ENCODE measurements at regions not wholly inside any gene's neighbourhood (a gene's known extent, or its start where the extent isn't known, plus 50 kb on each side); places are given as distances from the start of the nearest gene placed in this dataset.

GRCh38 chr2:217529271-217529670 lies 473.5 kb downstream of the TNS1 start:
- Histone ChIP-seq H3K9ac (ENCODE audit: insufficient read depth, low read depth, low read length) (no peak overlapping the region), H3K27ac (ENCODE audit: extremely low read length, insufficient read depth, low read length) (no peak overlapping the region), H4K20me1 (ENCODE audit: insufficient read depth, low read length) (no peaks in the 10 kb centered on the region), H3K27me3 (ENCODE audit: control insufficient read depth in 1 of 2, insufficient read depth in 2 of 2, low read length in 2 of 2) (peaks cover 0 to 5% of the 10 kb centered on the region in 2 experiments; a peak in 1 of 5 replicates), H3K36me3 (replicated peaks in 1 of 2; ENCODE audit: control insufficient read depth in 1 of 2, insufficient read depth in 2 of 2, low read length in 2 of 2) (no peaks in the 10 kb centered on the region), H3K79me2 (ENCODE audit: insufficient read depth, low read length) (no peaks in the 10 kb centered on the region), H2AFZ (ENCODE audit: low read length) (no peak overlapping the region), H3K4me2 (ENCODE audit: low read depth, low read length) (no peak overlapping the region), H3K9me3 (ENCODE audit: low read length) (no peaks in the 10 kb centered on the region), H3K4me3 (replicated peaks in 1 of 3; ENCODE audit: insufficient read depth in 1 of 3, low read depth in 2 of 3, low read length in 3 of 3) (no peak overlapping the region), H3K4me1 (ENCODE audit: insufficient read depth, low read length) (peaks cover 5% of the 10 kb centered on the region; the same call in 1 of the 2 replicates)
- in situ Hi-C loops (cut with HindIII; ENCODE audit: extremely low pct_ligation_motif_present, low pct_unique_long_range_greater_than_20kb): no loop called here
- no TSS peak for BruUV-seq (replicated peaks)
- 24% methylated on average over 2 of the region's 2 CpGs for WGBS (ENCODE audit: low lambda C conversion rate)
- ChIA-PET POLR2A (no interaction called here), CTCF (ENCODE audit: low intra/inter-chr PET ratio, low total read pairs) (no interaction called here)
- ATAC-seq (no peak), FAIRE-seq (no peak), DNase-seq (ENCODE audit: low spot score) (no peak)
- TF ChIP-seq FIP1L1 (IDR thresholded peaks at IDR 0.05; ENCODE audit: borderline replicate concordance, insufficient read depth, low read depth, low read length) (no peak), CCDC6 (CRISPR knock-in tag; IDR thresholded peaks at IDR 0.05) (no peak), HNRNPK (IDR thresholded peaks at IDR 0.05; ENCODE audit: low read depth, low read length, poor library complexity, severe bottlenecking) (no peak), DRAP1 (CRISPR knock-in tag; IDR thresholded peaks at IDR 0.05) (no peak), TMF1 (CRISPR knock-in tag; IDR thresholded peaks at IDR 0.05; ENCODE audit: low read depth) (no peak), ZNF644 (CRISPR knock-in tag; IDR thresholded peaks at IDR 0.05; ENCODE audit: low read depth) (no peak), HMG20B (CRISPR knock-in tag; conservative IDR thresholded peaks at IDR 0.05) (no peak), ZBTB4 (CRISPR knock-in tag; IDR thresholded peaks at IDR 0.05; ENCODE audit: borderline replicate concordance) (no peak), RFX1 (IDR thresholded peaks at IDR 0.05) (no peak)
- TF ChIP-seq, protein P1, sequence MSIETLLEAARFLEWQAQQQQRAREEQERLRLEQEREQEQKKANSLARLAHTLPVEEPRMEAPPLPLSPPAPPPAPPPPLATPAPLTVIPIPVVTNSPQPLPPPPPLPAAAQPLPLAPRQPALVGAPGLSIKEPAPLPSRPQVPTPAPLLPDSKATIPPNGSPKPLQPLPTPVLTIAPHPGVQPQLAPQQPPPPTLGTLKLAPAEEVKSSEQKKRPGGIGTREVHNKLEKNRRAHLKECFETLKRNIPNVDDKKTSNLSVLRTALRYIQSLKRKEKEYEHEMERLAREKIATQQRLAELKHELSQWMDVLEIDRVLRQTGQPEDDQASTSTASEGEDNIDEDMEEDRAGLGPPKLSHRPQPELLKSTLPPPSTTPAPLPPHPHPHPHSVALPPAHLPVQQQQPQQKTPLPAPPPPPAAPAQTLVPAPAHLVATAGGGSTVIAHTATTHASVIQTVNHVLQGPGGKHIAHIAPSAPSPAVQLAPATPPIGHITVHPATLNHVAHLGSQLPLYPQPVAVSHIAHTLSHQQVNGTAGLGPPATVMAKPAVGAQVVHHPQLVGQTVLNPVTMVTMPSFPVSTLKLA (IDR thresholded peaks at IDR 0.05): no peak
- intact Hi-C loops (cut with micrococcal nuclease; ENCODE audit: unreplicated experiment): no loop called here
